T follicular helper cell (primary cell): ENCODE measurements at regions not wholly inside any gene's neighbourhood (a gene's known extent, or its start where the extent isn't known, plus 50 kb on each side); places are given as distances from the start of the nearest gene placed in this dataset.

ENCODE experiments used
- DNase-seq: peaks from one replicate; pipeline ENCODE4 v3.0.0-alpha.2; 2020; ENCODE audit warnings: low read depth

DNA sequence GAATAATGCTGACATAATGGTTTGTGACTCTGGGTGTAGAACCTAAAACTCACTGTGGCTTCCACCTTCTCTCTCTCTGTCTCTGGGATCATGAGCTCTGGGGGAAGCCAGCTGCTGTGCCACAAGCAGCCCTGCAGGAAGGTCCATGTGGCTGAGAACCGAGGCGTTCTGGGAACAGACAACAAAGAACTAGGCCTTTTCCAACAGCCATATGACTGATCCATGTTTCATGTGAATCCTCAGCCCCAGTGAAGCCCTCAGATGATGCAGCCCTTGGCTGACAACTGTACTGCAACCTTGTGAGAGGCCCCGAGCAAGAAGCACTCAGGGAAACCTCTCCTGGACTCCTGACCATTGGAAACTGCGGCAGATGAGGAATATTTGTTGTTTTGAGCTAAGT lies 56.6 kb downstream of the HLA-G start:
- DNase-seq, result no peak

DNA sequence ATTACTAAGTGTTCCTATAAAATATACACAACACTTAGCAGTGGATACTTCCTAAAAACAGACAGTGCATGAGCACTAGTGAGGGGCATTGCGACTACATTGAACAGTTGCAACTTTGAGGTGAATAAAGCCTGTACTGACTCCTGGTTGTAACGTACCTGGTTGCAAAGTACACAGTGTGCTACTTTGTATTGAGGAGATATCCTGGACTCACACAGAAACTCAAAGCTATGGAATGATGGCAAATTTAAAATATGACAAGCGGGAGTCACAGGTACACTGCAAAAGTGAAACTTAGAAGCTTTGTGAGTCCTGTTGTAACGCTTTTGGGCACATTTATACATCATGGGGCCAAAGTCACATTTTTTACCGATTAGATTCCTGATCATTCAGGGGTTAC lies 55.6 kb upstream of the HLA-A start:
- DNase-seq, result no peak

DNA sequence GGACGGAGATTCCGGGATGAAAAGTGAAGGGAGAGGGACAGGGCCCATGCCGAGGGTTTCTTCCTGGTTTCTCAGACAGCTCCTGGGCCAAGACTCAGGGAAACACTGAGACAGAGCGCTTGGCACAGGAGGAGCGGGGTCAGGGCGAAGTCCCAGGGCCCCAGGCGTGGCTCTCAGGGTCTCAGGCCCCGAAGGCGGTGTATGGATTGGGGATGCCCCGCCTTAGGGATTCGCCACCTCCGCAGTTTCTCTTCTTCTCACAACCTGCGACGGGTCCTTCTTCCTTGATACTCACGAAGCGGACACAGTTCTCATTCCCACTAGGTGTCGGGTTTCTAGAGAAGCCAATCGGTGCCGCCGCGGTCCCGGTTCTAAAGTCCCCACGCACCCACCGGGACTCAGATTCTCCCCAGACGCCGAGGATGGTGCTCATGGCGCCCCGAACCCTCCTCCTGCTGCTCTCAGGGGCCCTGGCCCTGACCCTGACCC lies 55.0 kb upstream of the HLA-A start:
- DNase-seq, result peak; percentile 16

DNA sequence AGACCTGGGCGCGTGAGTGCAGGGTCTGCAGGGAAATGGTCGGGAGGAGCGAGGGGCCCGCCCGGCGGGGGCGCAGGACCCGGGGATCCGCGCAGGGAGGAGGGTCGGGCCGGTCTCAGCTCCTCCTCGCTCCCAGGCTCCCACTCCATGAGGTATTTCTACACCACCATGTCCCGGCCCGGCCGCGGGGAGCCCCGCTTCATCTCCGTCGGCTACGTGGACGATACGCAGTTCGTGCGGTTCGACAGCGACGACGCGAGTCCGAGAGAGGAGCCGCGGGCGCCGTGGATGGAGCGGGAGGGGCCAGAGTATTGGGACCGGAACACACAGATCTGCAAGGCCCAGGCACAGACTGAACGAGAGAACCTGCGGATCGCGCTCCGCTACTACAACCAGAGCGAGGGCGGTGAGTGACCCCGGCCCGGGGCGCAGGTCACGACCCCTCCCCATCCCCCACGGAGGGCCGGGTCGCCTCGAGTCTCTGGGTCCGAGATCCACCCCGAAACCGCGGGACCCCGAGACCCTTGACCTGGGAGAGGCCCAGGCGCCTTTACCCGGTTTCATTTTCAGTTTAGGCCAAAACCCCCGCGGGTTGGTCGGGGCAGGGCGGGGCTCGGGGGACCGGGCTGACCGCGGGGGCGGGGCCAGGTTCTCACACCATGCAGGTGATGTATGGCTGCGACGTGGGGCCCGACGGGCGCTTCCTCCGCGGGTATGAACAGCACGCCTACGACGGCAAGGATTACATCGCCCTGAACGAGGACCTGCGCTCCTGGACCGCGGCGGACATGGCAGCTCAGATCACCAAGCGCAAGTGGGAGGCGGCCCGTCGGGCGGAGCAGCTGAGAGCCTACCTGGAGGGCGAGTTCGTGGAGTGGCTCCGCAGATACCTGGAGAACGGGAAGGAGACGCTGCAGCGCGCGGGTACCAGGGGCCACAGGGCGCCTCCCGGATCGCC lies 54.2 kb upstream of the HLA-A start:
- DNase-seq, result peak; percentile 75
